WTC11 (cell line): ENCODE measurements at regions not wholly inside any gene's neighbourhood (a gene's known extent, or its start where the extent isn't known, plus 50 kb on each side); places are given as distances from the start of the nearest gene placed in this dataset.
"Not testable (repeated sequence)": the region's sequence is repeated elsewhere in the genome, so short reads cannot be mapped to it uniquely, and the experiment has no call there.

Source experiments
- ATF1 ChIP-seq: sonication (generic); formaldehyde crosslinking; IDR thresholded peaks from 2 replicates; pipeline ENCODE4 v1.8.1; 2023; ENCODE audit warnings: mild to moderate bottlenecking, moderate library complexity, missing genetic modification reagents
- ATF3 ChIP-seq: sonication (generic); formaldehyde crosslinking; conservative IDR thresholded peaks from 2 replicates; pipeline ENCODE4 v1.8.1; 2022; ENCODE audit warnings: mild to moderate bottlenecking, missing genetic modification reagents
- CTCF ChIP-seq: fragments of 200-600 bp; IDR thresholded peaks from 2 replicates; pipeline ENCODE4 v1.8.0; 2022; ENCODE audit warnings: antibody characterized with exemption
- ESRRA ChIP-seq: sonication (generic); formaldehyde crosslinking; IDR thresholded peaks from 2 replicates; pipeline ENCODE4 v1.8.1; 2022; ENCODE audit warnings: mild to moderate bottlenecking, missing genetic modification reagents, borderline replicate concordance
- NR3C1 ChIP-seq: sonication (generic); formaldehyde crosslinking; conservative IDR thresholded peaks from 2 replicates; pipeline ENCODE4 v1.8.1; 2023; ENCODE audit warnings: low read depth, mild to moderate bottlenecking, missing genetic modification reagents
- TEAD4 ChIP-seq: sonication (generic); formaldehyde crosslinking; IDR thresholded peaks from 2 replicates; pipeline ENCODE4 v1.8.0; 2022; ENCODE audit warnings: mild to moderate bottlenecking, missing genetic modification reagents
- TP53 ChIP-seq: sonication (generic); formaldehyde crosslinking; IDR thresholded peaks from 2 replicates; pipeline ENCODE4 v1.8.1; 2023; ENCODE audit warnings: mild to moderate bottlenecking, missing genetic modification reagents
- ZNF396 ChIP-seq: fragments of 250-450 bp; sonication (Bioruptor Pico); IDR thresholded peaks from 2 replicates; pipeline ENCODE4 v1.8.0; 2021; ENCODE audit warnings: mild to moderate bottlenecking, moderate library complexity, borderline replicate concordance
- ZNF423 ChIP-seq: fragments of 250-450 bp; sonication (Bioruptor Pico); IDR thresholded peaks from 2 replicates; pipeline ENCODE4 v2.1.2; 2022; ENCODE audit warnings: mild to moderate bottlenecking, moderate library complexity
- TF ChIP-seq, protein P1 (sequence below): sonication (generic); formaldehyde crosslinking; IDR thresholded peaks from 2 replicates; pipeline ENCODE4 v1.8.1; 2023; ENCODE audit warnings: mild to moderate bottlenecking, missing genetic modification reagents, borderline replicate concordance
- TF ChIP-seq, protein P2 (sequence below): sonication (generic); formaldehyde crosslinking; IDR thresholded peaks from 2 replicates; pipeline ENCODE4 v1.8.1; 2023; ENCODE audit warnings: mild to moderate bottlenecking, missing genetic modification reagents
- TF ChIP-seq, protein P3 (sequence below): sonication (generic); formaldehyde crosslinking; IDR thresholded peaks from 2 replicates; pipeline ENCODE4 v1.8.0; 2022; ENCODE audit warnings: mild to moderate bottlenecking, missing genetic modification reagents

DNA sequence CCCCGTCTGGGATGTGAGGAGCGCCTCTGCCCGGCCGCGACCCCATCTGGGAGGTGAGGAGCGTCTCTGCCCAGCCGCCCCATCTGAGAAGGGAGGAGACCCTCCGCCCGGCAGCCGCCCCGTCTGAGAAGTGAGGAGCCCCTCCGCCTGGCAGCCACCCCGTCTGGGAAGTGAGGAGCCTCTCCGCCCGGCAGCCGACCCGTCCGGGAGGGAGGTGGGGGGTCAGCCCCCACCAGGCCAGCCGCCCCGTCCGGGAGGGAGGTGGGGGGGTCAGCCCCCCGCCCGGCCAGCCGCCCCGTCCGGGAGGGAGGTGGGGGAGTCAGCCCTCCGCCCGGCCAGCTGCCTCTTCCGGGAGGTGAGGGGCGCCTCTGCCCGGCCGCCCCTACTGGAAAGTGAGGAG is 454.4 kb upstream of the CAMK1G start:
- not testable (repeated sequence) for TF ChIP-seq CTCF; TEAD4 (CRISPR knock-in tag); ATF1 (CRISPR knock-in tag); ZNF396 (CRISPR knock-in tag); TP53; ZNF423 (CRISPR knock-in tag); NR3C1 (CRISPR knock-in tag); ESRRA (CRISPR knock-in tag); ATF3 (CRISPR knock-in tag)
- TF ChIP-seq, protein P1, sequence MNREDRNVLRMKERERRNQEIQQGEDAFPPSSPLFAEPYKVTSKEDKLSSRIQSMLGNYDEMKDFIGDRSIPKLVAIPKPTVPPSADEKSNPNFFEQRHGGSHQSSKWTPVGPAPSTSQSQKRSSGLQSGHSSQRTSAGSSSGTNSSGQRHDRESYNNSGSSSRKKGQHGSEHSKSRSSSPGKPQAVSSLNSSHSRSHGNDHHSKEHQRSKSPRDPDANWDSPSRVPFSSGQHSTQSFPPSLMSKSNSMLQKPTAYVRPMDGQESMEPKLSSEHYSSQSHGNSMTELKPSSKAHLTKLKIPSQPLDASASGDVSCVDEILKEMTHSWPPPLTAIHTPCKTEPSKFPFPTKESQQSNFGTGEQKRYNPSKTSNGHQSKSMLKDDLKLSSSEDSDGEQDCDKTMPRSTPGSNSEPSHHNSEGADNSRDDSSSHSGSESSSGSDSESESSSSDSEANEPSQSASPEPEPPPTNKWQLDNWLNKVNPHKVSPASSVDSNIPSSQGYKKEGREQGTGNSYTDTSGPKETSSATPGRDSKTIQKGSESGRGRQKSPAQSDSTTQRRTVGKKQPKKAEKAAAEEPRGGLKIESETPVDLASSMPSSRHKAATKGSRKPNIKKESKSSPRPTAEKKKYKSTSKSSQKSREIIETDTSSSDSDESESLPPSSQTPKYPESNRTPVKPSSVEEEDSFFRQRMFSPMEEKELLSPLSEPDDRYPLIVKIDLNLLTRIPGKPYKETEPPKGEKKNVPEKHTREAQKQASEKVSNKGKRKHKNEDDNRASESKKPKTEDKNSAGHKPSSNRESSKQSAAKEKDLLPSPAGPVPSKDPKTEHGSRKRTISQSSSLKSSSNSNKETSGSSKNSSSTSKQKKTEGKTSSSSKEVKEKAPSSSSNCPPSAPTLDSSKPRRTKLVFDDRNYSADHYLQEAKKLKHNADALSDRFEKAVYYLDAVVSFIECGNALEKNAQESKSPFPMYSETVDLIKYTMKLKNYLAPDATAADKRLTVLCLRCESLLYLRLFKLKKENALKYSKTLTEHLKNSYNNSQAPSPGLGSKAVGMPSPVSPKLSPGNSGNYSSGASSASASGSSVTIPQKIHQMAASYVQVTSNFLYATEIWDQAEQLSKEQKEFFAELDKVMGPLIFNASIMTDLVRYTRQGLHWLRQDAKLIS (CRISPR knock-in tag): not testable (repeated sequence)
- TF ChIP-seq, protein P2, sequence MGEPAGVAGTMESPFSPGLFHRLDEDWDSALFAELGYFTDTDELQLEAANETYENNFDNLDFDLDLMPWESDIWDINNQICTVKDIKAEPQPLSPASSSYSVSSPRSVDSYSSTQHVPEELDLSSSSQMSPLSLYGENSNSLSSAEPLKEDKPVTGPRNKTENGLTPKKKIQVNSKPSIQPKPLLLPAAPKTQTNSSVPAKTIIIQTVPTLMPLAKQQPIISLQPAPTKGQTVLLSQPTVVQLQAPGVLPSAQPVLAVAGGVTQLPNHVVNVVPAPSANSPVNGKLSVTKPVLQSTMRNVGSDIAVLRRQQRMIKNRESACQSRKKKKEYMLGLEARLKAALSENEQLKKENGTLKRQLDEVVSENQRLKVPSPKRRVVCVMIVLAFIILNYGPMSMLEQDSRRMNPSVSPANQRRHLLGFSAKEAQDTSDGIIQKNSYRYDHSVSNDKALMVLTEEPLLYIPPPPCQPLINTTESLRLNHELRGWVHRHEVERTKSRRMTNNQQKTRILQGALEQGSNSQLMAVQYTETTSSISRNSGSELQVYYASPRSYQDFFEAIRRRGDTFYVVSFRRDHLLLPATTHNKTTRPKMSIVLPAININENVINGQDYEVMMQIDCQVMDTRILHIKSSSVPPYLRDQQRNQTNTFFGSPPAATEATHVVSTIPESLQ (CRISPR knock-in tag): not testable (repeated sequence)
- TF ChIP-seq, protein P3, sequence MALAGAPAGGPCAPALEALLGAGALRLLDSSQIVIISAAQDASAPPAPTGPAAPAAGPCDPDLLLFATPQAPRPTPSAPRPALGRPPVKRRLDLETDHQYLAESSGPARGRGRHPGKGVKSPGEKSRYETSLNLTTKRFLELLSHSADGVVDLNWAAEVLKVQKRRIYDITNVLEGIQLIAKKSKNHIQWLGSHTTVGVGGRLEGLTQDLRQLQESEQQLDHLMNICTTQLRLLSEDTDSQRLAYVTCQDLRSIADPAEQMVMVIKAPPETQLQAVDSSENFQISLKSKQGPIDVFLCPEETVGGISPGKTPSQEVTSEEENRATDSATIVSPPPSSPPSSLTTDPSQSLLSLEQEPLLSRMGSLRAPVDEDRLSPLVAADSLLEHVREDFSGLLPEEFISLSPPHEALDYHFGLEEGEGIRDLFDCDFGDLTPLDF (CRISPR knock-in tag): not testable (repeated sequence)
